K562 (cell line): ENCODE measurements at regions not wholly inside any gene's neighbourhood (a gene's known extent, or its start where the extent isn't known, plus 50 kb on each side); places are given as distances from the start of the nearest gene placed in this dataset.

Source experiments
- ATAC-seq: fragments of 200-7000 bp; cut with Tn5 transposase; 3 replicates; pipeline ENCODE4 v1.9.1; 2020; ENCODE audit warnings: moderate library complexity
- BruUV-seq: library from RNA; stranded (reverse); fragments of 400-500 nt; replicated peaks from 2 replicates; lab custom pipeline; 2021; lab: Mats Ljungman, UMichigan
- CTCF ChIA-PET: fragments of 300-600 bp; formaldehyde crosslinking; extraction: SDS; loops from one replicate; lab custom pipeline; 2021; ENCODE audit warnings: low intra/inter-chr PET ratio; lab: Yijun Ruan, JAX
- POLR2A ChIA-PET: fragments of 300-600, 350-650 bp; sonication (Branson Sonifier 250); formaldehyde crosslinking; extraction: SDS; loops from one replicate; lab custom pipeline; 2021; ENCODE audit warnings: antibody characterized with exemption, inconsistent platforms; lab: Yijun Ruan, JAX
- DNase-seq, 4 experiments: peaks; one replicate each; pipeline versions ENCODE4 v3.0.0 to v3.0.0-alpha.2; 2011 to 2018; ENCODE audit warnings: low spot score in 3 of 4, mixed read lengths in 3 of 4; ENCODE audit errors: extremely low read depth in 1 of 4
- FAIRE-seq: peaks from 2 replicates; lab custom pipeline; 2011; peaks lifted over from hg19 to GRCh38; lab: Jason Lieb, UNC
- H2AFZ ChIP-seq: 2 replicates; pipeline ENCODE4 v1.6.0; 2011; ENCODE audit warnings: low read depth, low read length, control low read depth, inconsistent platforms
- H3K27ac ChIP-seq: fragments of 200-600 bp; 3 replicates; pipeline ENCODE4 v1.8.0; 2011; ENCODE audit warnings: low read depth, mild to moderate bottlenecking, control low read depth, inconsistent platforms, low read length, moderate library complexity, mixed read lengths; ENCODE audit errors: extremely low read depth
- H3K27me3 ChIP-seq, 2 experiments: fragments of 300-600 bp in 1 of 2; 2 replicates in 1 of 2; 3 replicates in 1 of 2; pipeline versions ENCODE4 v1.6.0 to v1.8.0; 2011; ENCODE audit warnings: inconsistent platforms in 2 of 2, low read length in 2 of 2, mild to moderate bottlenecking in 1 of 2, mixed read lengths in 1 of 2, moderate library complexity in 1 of 2; ENCODE audit not compliant: control insufficient read depth in 2 of 2, insufficient read depth in 2 of 2
- H3K36me3 ChIP-seq: fragments of 300-600 bp; 3 replicates; pipeline ENCODE4 v1.8.0; 2011; ENCODE audit warnings: mild to moderate bottlenecking, low read length, inconsistent platforms; ENCODE audit not compliant: control insufficient read depth, insufficient read depth
- H3K4me1 ChIP-seq, 2 experiments: fragments of 200-600 bp in 1 of 2; replicated peaks in 1 of 2; 2 replicates in 1 of 2; 3 replicates in 1 of 2; pipeline versions ENCODE4 v1.5.1 to v1.8.0; 2011; ENCODE audit warnings: inconsistent platforms in 2 of 2, low read length in 2 of 2, mild to moderate bottlenecking in 1 of 2, mixed read lengths in 1 of 2, moderate library complexity in 1 of 2; ENCODE audit not compliant: control insufficient read depth in 2 of 2, insufficient read depth in 2 of 2
- H3K4me2 ChIP-seq: 2 replicates; pipeline ENCODE4 v1.6.1; 2011; ENCODE audit warnings: low read length, control low read depth, inconsistent platforms, mixed read lengths; ENCODE audit not compliant: insufficient read depth
- H3K4me3 ChIP-seq: fragments of 200-600 bp; sonication (generic), shearing (Covaris generic); 2 replicates; pipeline ENCODE4 v1.5.1; 2016; ENCODE audit warnings: control low read depth, inconsistent platforms
- H3K79me2 ChIP-seq: fragments of 200-600 bp; 3 replicates; pipeline ENCODE4 v1.8.0; 2011; ENCODE audit warnings: low read length, inconsistent platforms; ENCODE audit not compliant: control insufficient read depth, insufficient read depth
- H3K9ac ChIP-seq, 2 experiments: 2 replicates each; pipeline versions ENCODE4 v1.6.0 to v1.6.1; 2011; ENCODE audit warnings: low read depth in 2 of 2, low read length in 2 of 2, control low read depth in 1 of 2, inconsistent platforms in 1 of 2, mild to moderate bottlenecking in 1 of 2, mixed read lengths in 1 of 2; ENCODE audit not compliant: insufficient read depth in 1 of 2
- H3K9me1 ChIP-seq: one replicate; pipeline ENCODE4 v1.6.0; 2011; ENCODE audit warnings: inconsistent platforms, mild to moderate bottlenecking, low read length, moderate library complexity; ENCODE audit not compliant: control insufficient read depth, insufficient read depth
- H3K9me3 ChIP-seq: replicated peaks from 2 replicates; pipeline ENCODE4 v1.5.1; 2011; ENCODE audit warnings: low read depth, low read length, inconsistent platforms; ENCODE audit not compliant: control insufficient read depth, insufficient read depth
- H4K20me1 ChIP-seq: replicated peaks from 2 replicates; pipeline ENCODE4 v1.6.1; 2011; ENCODE audit warnings: low read length, inconsistent platforms, mixed read lengths; ENCODE audit not compliant: control insufficient read depth, insufficient read depth
- ATF1 ChIP-seq, 2 experiments: fragments of 450-650 bp in 1 of 2; IDR thresholded peaks; 2 replicates each; pipeline ENCODE4 v1.6.1; 2016; ENCODE audit warnings: missing compliant biosample characterization in 1 of 2, missing genetic modification characterization in 1 of 2
- CBX8 ChIP-seq: fragments of 200-600 bp; sonication (generic); IDR thresholded peaks from 2 replicates; pipeline ENCODE4 v1.6.1; 2012; ENCODE audit warnings: borderline replicate concordance, mixed run types, low read depth, mild to moderate bottlenecking, moderate library complexity, mixed read lengths, low read length, control low read depth, inconsistent platforms; ENCODE audit not compliant: poor library complexity, severe bottlenecking; ENCODE audit errors: extremely low read depth
- ELF4 ChIP-seq: fragments of 450-650 bp; formaldehyde crosslinking; IDR thresholded peaks from 2 replicates; pipeline ENCODE4 v1.4.0; 2022; ENCODE audit warnings: missing genetic modification characterization
- SIN3B ChIP-seq: fragments of 450-650 bp; IDR thresholded peaks from 2 replicates; pipeline ENCODE4 v1.6.1; 2017; ENCODE audit warnings: low read depth, mild to moderate bottlenecking, moderate library complexity
- SMAD2 ChIP-seq: fragments of 150-350 bp; IDR thresholded peaks from 2 replicates; pipeline ENCODE4 v1.6.1; 2014; ENCODE audit warnings: low read depth, mild to moderate bottlenecking, low read length
- TFE3 ChIP-seq: fragments of 450-650 bp; formaldehyde crosslinking; IDR thresholded peaks from 2 replicates; pipeline ENCODE4 v1.4.0; 2020; ENCODE audit warnings: mild to moderate bottlenecking, mixed read lengths
- ZFP36 ChIP-seq: fragments of 150-350 bp; IDR thresholded peaks from 2 replicates; pipeline ENCODE4 v1.6.1; 2018; ENCODE audit warnings: low read length, low read depth; ENCODE audit not compliant: partially characterized antibody
- ZFX ChIP-seq: sonication (generic); formaldehyde crosslinking; IDR thresholded peaks from 2 replicates; pipeline ENCODE4 v1.8.0; 2022; ENCODE audit warnings: mild to moderate bottlenecking, missing genetic modification reagents, moderate library complexity
- WGBS: fragments of 100-300 bp; shearing (Covaris generic); methylation state at CpG from one replicate; pipeline ENCODE4 v1.1.6; 2016; ENCODE audit warnings: low coverage, mixed read lengths; ENCODE audit not compliant: insufficient coverage; ENCODE audit errors: missing lambda C conversion rate; 5-methylcytosine and 5-hydroxymethylcytosine counted together
- in situ Hi-C: fragments of 300-500 bp; cut with MboI; formaldehyde crosslinking; loops from 4 replicates; pipeline ENCODE4 v1.15.0; 2018; ENCODE audit warnings: inconsistent platforms, mixed read lengths
- intact Hi-C: fragments of 100-400 bp; cut with micrococcal nuclease; formaldehyde crosslinking; loops from 2 replicates; pipeline ENCODE4 v1.14.2; 2022

- TF ChIP-seq ZFP36: no peak
- TF ChIP-seq SMAD2: no peak
- TF ChIP-seq ATF1 (CRISPR knock-in tag; IDR thresholded peaks at IDR 0.05): no peak
- no peak for TF ChIP-seq ATF1 (tag; IDR thresholded peaks at IDR 0.05)
- no peak for TF ChIP-seq ZFX (CRISPR knock-in tag)
- no peak for TF ChIP-seq ELF4
- no peak for TF ChIP-seq CBX8
Measured at GRCh38 chr11:116413301-116414242, 359.2 kb downstream of the BUD13 start (continued).

GRCh38 chr11:116412118-116412889, 360.5 kb downstream of the BUD13 start:
- no peak overlapping the region for H3K9ac ChIP-seq
- peak; percentile 21; the same call in 1 of the 2 replicates for TF ChIP-seq TFE3 (CRISPR knock-in tag)
- no peak for TF ChIP-seq SIN3B
- no peak overlapping the region for H3K27ac ChIP-seq
- H3K27me3 ChIP-seq: peaks cover 0 to 4% of the 10 kb centered on the region in 2 experiments; a peak in 1 of 5 replicates
- no peak overlapping the region for H3K4me2 ChIP-seq
- FAIRE-seq (no peak), DNase-seq (no peak), ATAC-seq (no peak)
- ChIA-PET POLR2A (interaction anchor here (0.8 kb wide), 1 partner anchor 10 kb away, joined by 3 read pairs; no protein-coding TSS in a partner anchor), CTCF (no interaction called here)
- H2AFZ ChIP-seq: no peak overlapping the region
- under 1% methylated on average over 6 of the region's 6 CpGs for WGBS
- H3K4me1 ChIP-seq: no peaks in the 10 kb centered on the region
- no peaks in the 10 kb centered on the region for H3K9me3 ChIP-seq
- H3K36me3 ChIP-seq: no peaks in the 10 kb centered on the region
- no TSS peak for BruUV-seq
- no peaks in the 10 kb centered on the region for H3K9me1 ChIP-seq
- intact Hi-C loops (no loop called here), in situ Hi-C loops (no loop called here)
- H3K4me3 ChIP-seq: no peak overlapping the region
- H4K20me1 ChIP-seq: no peaks in the 10 kb centered on the region
- no peaks in the 10 kb centered on the region for H3K79me2 ChIP-seq
